H1 (cell line): ENCODE measurements at regions not wholly inside any gene's neighbourhood (a gene's known extent, or its start where the extent isn't known, plus 50 kb on each side); places are given as distances from the start of the nearest gene placed in this dataset.

Experiments used
- CTCF ChIA-PET: fragments of 300-600 bp; sonication (Branson Sonifier 250); formaldehyde crosslinking; loops from one replicate; lab custom pipeline; 2021; ENCODE audit not compliant: partially characterized antibody; lab: Charles Lee
- POLR2A ChIA-PET: fragments of 300-600 bp; sonication (Branson Sonifier 250); formaldehyde crosslinking; loops from one replicate; lab custom pipeline; 2021; ENCODE audit warnings: inconsistent platforms; ENCODE audit not compliant: partially characterized antibody; lab: Charles Lee
- DNase-seq, 2 experiments: peaks; one replicate each; pipeline versions ENCODE4 v3.0.0 to v3.0.0-alpha.2; 2010 to 2022; ENCODE audit warnings: low spot score in 2 of 2, low read depth in 1 of 2, mixed read lengths in 1 of 2
- FAIRE-seq: peaks from 2 replicates; lab custom pipeline; 2011; peaks lifted over from hg19 to GRCh38; lab: Jason Lieb, UNC
- H2AFZ ChIP-seq: 2 replicates; pipeline ENCODE4 v1.8.1; 2012; ENCODE audit warnings: low read length, inconsistent platforms
- H2AK5ac ChIP-seq: 2 replicates; pipeline ENCODE4 v1.6.1; 2013; ENCODE audit warnings: low read depth, low read length
- H2BK120ac ChIP-seq: replicated peaks from 2 replicates; pipeline ENCODE3; 2013; ENCODE audit warnings: low read depth, low read length, inconsistent platforms
- H2BK12ac ChIP-seq: 2 replicates; pipeline ENCODE4 v1.6.1; 2013; ENCODE audit warnings: low read depth, low read length
- H2BK15ac ChIP-seq: 2 replicates; pipeline ENCODE4 v1.6.1; 2013; ENCODE audit warnings: low read length
- H2BK20ac ChIP-seq: 2 replicates; pipeline ENCODE4 v1.6.1; 2013; ENCODE audit warnings: low read length
- H2BK5ac ChIP-seq: 2 replicates; pipeline ENCODE4 v1.6.1; 2013; ENCODE audit warnings: low read depth, low read length
- H3K14ac ChIP-seq: 2 replicates; pipeline ENCODE4 v1.6.1; 2013; ENCODE audit warnings: inconsistent platforms; ENCODE audit not compliant: insufficient read length
- H3K18ac ChIP-seq: 2 replicates; pipeline ENCODE4 v1.6.1; 2013; ENCODE audit warnings: low read length; ENCODE audit errors: extremely low read depth
- H3K23ac ChIP-seq: 2 replicates; pipeline ENCODE4 v1.6.1; 2013; ENCODE audit warnings: inconsistent platforms; ENCODE audit not compliant: insufficient read length
- H3K23me2 ChIP-seq: 2 replicates; pipeline ENCODE4 v1.6.1; 2013; ENCODE audit warnings: low read depth, low read length
- H3K27ac ChIP-seq: 2 replicates; pipeline ENCODE4 v1.6.1; 2011; ENCODE audit warnings: low read depth, low read length, inconsistent platforms
- H3K27me3 ChIP-seq, 4 experiments: replicated peaks in 1 of 4; 1 replicate in 1 of 4; 2 replicates in 3 of 4; pipeline versions ENCODE4 v1.6.1 to v1.8.1; 2011 to 2013; ENCODE audit warnings: low read length in 3 of 4, mild to moderate bottlenecking in 3 of 4, inconsistent platforms in 2 of 4, mixed read lengths in 2 of 4, moderate library complexity in 1 of 4; ENCODE audit not compliant: control insufficient read depth in 3 of 4, insufficient read depth in 3 of 4; ENCODE audit errors: extremely low read depth in 1 of 4
- H3K36me3 ChIP-seq, 4 experiments: 2 replicates each; pipeline versions ENCODE4 v1.6.1 to v1.8.1; 2011 to 2013; ENCODE audit warnings: mild to moderate bottlenecking in 4 of 4, low read length in 3 of 4, moderate library complexity in 2 of 4, control low read depth in 1 of 4, inconsistent platforms in 1 of 4; ENCODE audit not compliant: insufficient read depth in 4 of 4, control insufficient read depth in 2 of 4
- H3K4ac ChIP-seq: replicated peaks from 2 replicates; pipeline ENCODE3; 2013; ENCODE audit warnings: low read length, low read depth, mixed read lengths, inconsistent platforms; ENCODE audit not compliant: insufficient read length
- H3K4me1 ChIP-seq, 4 experiments: replicated peaks in 1 of 4; 1 replicate in 1 of 4; 2 replicates in 3 of 4; pipeline versions ENCODE4 v1.6.1 to v1.8.1; 2011 to 2013; ENCODE audit warnings: low read length in 3 of 4, inconsistent platforms in 2 of 4, mixed read lengths in 1 of 4; ENCODE audit not compliant: insufficient read depth in 4 of 4, control insufficient read depth in 3 of 4
- H3K4me2 ChIP-seq, 2 experiments: 2 replicates each; pipeline versions ENCODE4 v1.6.1 to v1.8.1; 2011 to 2013; ENCODE audit warnings: low read depth in 2 of 2, low read length in 2 of 2, control low read depth in 1 of 2, inconsistent platforms in 1 of 2, mild to moderate bottlenecking in 1 of 2; ENCODE audit not compliant: insufficient read depth in 1 of 2
- H3K4me3 ChIP-seq, 4 experiments: fragments of 200-600, 300-600 bp in 1 of 4; sonication (generic), shearing (Covaris generic), sonication (Bioruptor Twin) in 1 of 4; 2 replicates each; pipeline versions ENCODE4 v1.5.1 to v1.8.1; 2011 to 2016; ENCODE audit warnings: low read length in 4 of 4, low read depth in 3 of 4, control low read depth in 2 of 4, inconsistent platforms in 2 of 4, mild to moderate bottlenecking in 2 of 4, mixed read lengths in 1 of 4, moderate library complexity in 1 of 4; ENCODE audit not compliant: insufficient read depth in 2 of 4; ENCODE audit errors: extremely low read depth in 1 of 4
- H3K56ac ChIP-seq: replicated peaks from 2 replicates; pipeline ENCODE3; 2013; ENCODE audit warnings: low read depth, mild to moderate bottlenecking, mixed read lengths, low read length, inconsistent platforms; ENCODE audit not compliant: insufficient read length
- H3K79me1 ChIP-seq: 2 replicates; pipeline ENCODE4 v1.6.1; 2013; ENCODE audit warnings: low read depth, low read length, control low read depth
- H3K79me2 ChIP-seq, 2 experiments: 2 replicates each; pipeline versions ENCODE4 v1.6.1 to v1.8.1; 2012 to 2013; ENCODE audit warnings: low read length in 2 of 2, mild to moderate bottlenecking in 2 of 2, inconsistent platforms in 1 of 2; ENCODE audit not compliant: insufficient read depth in 2 of 2, control insufficient read depth in 1 of 2
- H3K9ac ChIP-seq, 4 experiments: replicated peaks in 1 of 4; 1 replicate in 1 of 4; 2 replicates in 3 of 4; pipeline versions ENCODE4 v1.6.1 to v1.8.1; 2011 to 2013; ENCODE audit warnings: low read depth in 3 of 4, low read length in 3 of 4, control low read depth in 2 of 4, mild to moderate bottlenecking in 2 of 4, moderate library complexity in 2 of 4, inconsistent platforms in 1 of 4; ENCODE audit errors: extremely low read depth in 1 of 4
- H3K9me3 ChIP-seq, 2 experiments: 2 replicates each; pipeline versions ENCODE4 v1.6.1 to v1.8.1; 2012 to 2013; ENCODE audit warnings: mild to moderate bottlenecking in 2 of 2, moderate library complexity in 2 of 2, control low read depth in 1 of 2, inconsistent platforms in 1 of 2, low read depth in 1 of 2, low read length in 1 of 2, mixed read lengths in 1 of 2; ENCODE audit not compliant: insufficient read depth in 2 of 2
- H4K20me1 ChIP-seq, 2 experiments: replicated peaks in 1 of 2; 2 replicates each; pipeline versions ENCODE3 to v1.8.1; 2011 to 2013; ENCODE audit warnings: inconsistent platforms in 2 of 2, low read length in 2 of 2, mild to moderate bottlenecking in 1 of 2; ENCODE audit not compliant: insufficient read depth in 2 of 2, control insufficient read depth in 1 of 2
- H4K5ac ChIP-seq: 2 replicates; pipeline ENCODE4 v1.6.1; 2013; ENCODE audit warnings: low read length, low read depth, mixed read lengths, inconsistent platforms; ENCODE audit not compliant: insufficient read length
- H4K8ac ChIP-seq: 2 replicates; pipeline ENCODE4 v1.8.0; 2013; ENCODE audit warnings: mild to moderate bottlenecking, moderate library complexity, low read length, inconsistent platforms; ENCODE audit not compliant: insufficient read depth; ENCODE audit errors: extremely low read depth
- H4K91ac ChIP-seq: replicated peaks from 2 replicates; pipeline ENCODE3; 2013; ENCODE audit warnings: low read length, mixed read lengths, inconsistent platforms; ENCODE audit not compliant: insufficient read length
- CBX8 ChIP-seq: fragments of 300-800, 300-1000 bp; sonication (generic); IDR thresholded peaks from 2 replicates; pipeline ENCODE4 v1.7.1; 2016; ENCODE audit warnings: low read depth, low read length, borderline replicate concordance
- EGR1 ChIP-seq: IDR thresholded peaks from 2 replicates; pipeline ENCODE4 v1.6.1; 2011; ENCODE audit warnings: low read depth, low read length, borderline replicate concordance
- NANOG ChIP-seq: IDR thresholded peaks from 2 replicates; pipeline ENCODE4 v1.6.1; 2011; ENCODE audit warnings: low read length, low read depth, mild to moderate bottlenecking, inconsistent platforms; ENCODE audit not compliant: insufficient read depth, poor library complexity, severe bottlenecking
- WGBS, 2 experiments: shearing (Covaris generic) in 1 of 2; methylation state at CpG; one replicate each; pipeline versions ENCODE4 v1.1.6 to v1.1.7; 2013 to 2015; ENCODE audit warnings: low lambda C conversion rate in 2 of 2, mixed read lengths in 2 of 2, inconsistent platforms in 1 of 2, low coverage in 1 of 2, missing lambda C conversion rate in 1 of 2; ENCODE audit not compliant: insufficient replicate concordance in 2 of 2, insufficient coverage in 1 of 2, insufficient read length in 1 of 2; ENCODE audit errors: extremely low coverage in 1 of 2, missing lambda C conversion rate in 1 of 2; 5-methylcytosine and 5-hydroxymethylcytosine counted together

DNA sequence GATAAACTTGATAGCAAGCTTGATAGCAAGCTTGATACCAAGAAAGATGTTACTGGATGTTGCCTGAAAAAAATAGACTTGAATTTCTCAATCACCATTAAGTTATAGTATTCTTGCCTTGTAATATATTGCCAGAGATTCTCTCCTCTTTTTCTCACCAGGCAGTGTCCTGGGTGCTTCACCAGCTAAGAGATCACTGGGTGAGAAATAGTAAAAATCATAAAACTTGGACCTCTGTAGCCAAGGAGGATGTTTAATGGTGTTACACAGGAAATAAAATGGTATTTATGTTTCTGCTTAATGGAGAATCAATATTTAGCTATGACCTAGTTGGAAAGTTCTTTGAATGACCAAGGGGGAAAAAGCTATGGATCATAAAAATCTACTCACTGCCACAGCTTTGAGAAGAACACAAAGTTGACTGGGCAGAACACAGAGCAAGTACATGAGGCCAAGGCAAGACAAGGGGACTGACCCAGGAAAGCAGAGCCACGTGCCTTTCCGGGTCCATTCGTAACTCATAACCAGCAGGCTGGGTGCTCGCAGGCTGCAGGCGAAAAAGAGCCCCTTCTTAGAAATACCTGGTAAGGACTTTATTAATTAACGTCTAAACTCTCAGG is 129.4 kb upstream of the HNMT start:
- Histone ChIP-seq H3K14ac (no peak overlapping the region), H3K56ac (no peak overlapping the region), H3K4me3 (no peak overlapping the region), H3K36me3 (no peaks in the 10 kb centered on the region), H2BK15ac (no peak overlapping the region), H2AK5ac (no peak overlapping the region), H2AFZ (no peak overlapping the region), H3K9ac (no peak overlapping the region), H2BK120ac (no peak overlapping the region), H3K27me3 (no peaks in the 10 kb centered on the region), H2BK5ac (no peak overlapping the region), H3K23ac (no peak overlapping the region), H3K23me2 (no peaks in the 10 kb centered on the region), H3K18ac (no peak overlapping the region), H4K20me1 (no peaks in the 10 kb centered on the region), H3K9me3 (no peaks in the 10 kb centered on the region), H3K4me1 (peaks cover 0 to 10% (median 0%) of the 10 kb centered on the region in 4 experiments; a peak in 3 of 7 replicates), H4K91ac (no peak overlapping the region), H3K27ac (no peak overlapping the region), H3K79me2 (no peaks in the 10 kb centered on the region), H3K4ac (no peak overlapping the region), H2BK12ac (no peak overlapping the region), H4K8ac (no peak overlapping the region), H3K79me1 (no peaks in the 10 kb centered on the region), H3K4me2 (no peak overlapping the region), H4K5ac (no peak overlapping the region), H2BK20ac (no peak overlapping the region)
- FAIRE-seq (no peak), DNase-seq (no peak)
- TF ChIP-seq EGR1: no peak
- no peak for TF ChIP-seq NANOG
- TF ChIP-seq CBX8: no peak
- ChIA-PET POLR2A (no interaction called here), CTCF (interaction anchor here (1.0 to 1.2 kb wide), 2 partner anchors 132 to 902 kb away, joined by 3 to 4 read pairs; no protein-coding TSS in a partner anchor)
- WGBS, 2 experiments: 90% methylated on average over 6 of the region's 6 CpGs; no CpG with 5 or more reads in 1 of the 2 experiments
